ENCODE measurements at regions not wholly inside any gene's neighbourhood (a gene's known extent, or its start where the extent isn't known, plus 50 kb on each side); places are given as distances from the start of the nearest gene placed in this dataset.

- H3K27me3 ChIP-seq (ENCODE audit: control insufficient read depth, insufficient read depth, low read length), result no peaks in the 10 kb centered on the region
- no peaks in the 10 kb centered on the region for H3K9me3 ChIP-seq (ENCODE audit: control insufficient read depth, insufficient read depth, low read depth, low read length)
- peaks cover 12% of the 10 kb centered on the region for H3K4me1 ChIP-seq (ENCODE audit: control insufficient read depth, insufficient read depth, low read length)
- no peak overlapping the region for H3K4me3 ChIP-seq (ENCODE audit: low read depth, low read length)
- H3K36me3 ChIP-seq (ENCODE audit: control insufficient read depth, insufficient read depth, low read length), result no peaks in the 10 kb centered on the region
- no peak overlapping the region for H3K9ac ChIP-seq (ENCODE audit: low read length)
- no peak overlapping the region for H3K27ac ChIP-seq (ENCODE audit: low read depth, low read length)
Observed at GRCh38 chr9:105062222-105062855, 134.4 kb upstream of the ABCA1 start.

- Histone ChIP-seq H3K4me1 (ENCODE audit: control insufficient read depth, insufficient read depth, low read length) (peaks cover 12% of the 10 kb centered on the region), H3K36me3 (ENCODE audit: control insufficient read depth, insufficient read depth, low read length) (no peaks in the 10 kb centered on the region), H3K9me3 (ENCODE audit: control insufficient read depth, insufficient read depth, low read depth, low read length) (0 out of 2 replicates have a peak, but pooled peaks cover 3% of the 10 kb centered on the region), H3K9ac (ENCODE audit: low read length) (no peak overlapping the region), H3K27ac (ENCODE audit: low read depth, low read length) (no peak overlapping the region), H3K27me3 (ENCODE audit: control insufficient read depth, insufficient read depth, low read length) (no peaks in the 10 kb centered on the region), H3K4me3 (ENCODE audit: low read depth, low read length) (no peak overlapping the region)
Observed at GRCh38 chr9:105064248-105065097, 136.5 kb upstream of the ABCA1 start.

- Histone ChIP-seq H3K4me3 (ENCODE audit: low read depth, low read length) (no peak overlapping the region), H3K9me3 (ENCODE audit: control insufficient read depth, insufficient read depth, low read depth, low read length) (0 out of 2 replicates have a peak, but pooled peaks cover 3% of the 10 kb centered on the region), H3K27me3 (ENCODE audit: control insufficient read depth, insufficient read depth, low read length) (no peaks in the 10 kb centered on the region), H3K27ac (ENCODE audit: low read depth, low read length) (no peak overlapping the region), H3K9ac (ENCODE audit: low read length) (no peak overlapping the region), H3K4me1 (ENCODE audit: control insufficient read depth, insufficient read depth, low read length) (peaks cover 12% of the 10 kb centered on the region), H3K36me3 (ENCODE audit: control insufficient read depth, insufficient read depth, low read length) (no peaks in the 10 kb centered on the region)
Observed at GRCh38 chr9:105065098-105066088, 137.4 kb upstream of the ABCA1 start.

GRCh38 chr9:105066275-105066865, 138.4 kb upstream of the ABCA1 start:
- no peaks in the 10 kb centered on the region for H3K27me3 ChIP-seq (ENCODE audit: control insufficient read depth, insufficient read depth, low read length)
- no peak overlapping the region for H3K9ac ChIP-seq (ENCODE audit: low read length)
- no peak overlapping the region for H3K27ac ChIP-seq (ENCODE audit: low read depth, low read length)
- no peaks in the 10 kb centered on the region for H3K36me3 ChIP-seq (ENCODE audit: control insufficient read depth, insufficient read depth, low read length)
- H3K4me3 ChIP-seq (ENCODE audit: low read depth, low read length), result no peak overlapping the region
- H3K4me1 ChIP-seq (ENCODE audit: control insufficient read depth, insufficient read depth, low read length), result peaks cover 12% of the 10 kb centered on the region
- 0 out of 2 replicates have a peak, but pooled peaks cover 3% of the 10 kb centered on the region for H3K9me3 ChIP-seq (ENCODE audit: control insufficient read depth, insufficient read depth, low read depth, low read length)

- no peak overlapping the region for H3K4me3 ChIP-seq (ENCODE audit: low read depth, low read length)
- H3K27ac ChIP-seq (ENCODE audit: low read depth, low read length), result no peak overlapping the region
- no peaks in the 10 kb centered on the region for H3K27me3 ChIP-seq (ENCODE audit: control insufficient read depth, insufficient read depth, low read length)
- H3K4me1 ChIP-seq (ENCODE audit: control insufficient read depth, insufficient read depth, low read length), result peaks cover 12% of the 10 kb centered on the region
- H3K9me3 ChIP-seq (ENCODE audit: control insufficient read depth, insufficient read depth, low read depth, low read length), result 0 out of 2 replicates have a peak, but pooled peaks cover 3% of the 10 kb centered on the region
- no peaks in the 10 kb centered on the region for H3K36me3 ChIP-seq (ENCODE audit: control insufficient read depth, insufficient read depth, low read length)
- H3K9ac ChIP-seq (ENCODE audit: low read length), result no peak overlapping the region
Observed at GRCh38 chr9:105067895-105068580, 140.1 kb upstream of the ABCA1 start.

GRCh38 chr9:105069285-105069684, 141.3 kb upstream of the ABCA1 start:
- Histone ChIP-seq H3K9me3 (ENCODE audit: control insufficient read depth, insufficient read depth, low read depth, low read length) (0 out of 2 replicates have a peak, but pooled peaks cover 3% of the 10 kb centered on the region), H3K27me3 (ENCODE audit: control insufficient read depth, insufficient read depth, low read length) (no peaks in the 10 kb centered on the region), H3K9ac (ENCODE audit: low read length) (no peak overlapping the region), H3K4me1 (ENCODE audit: control insufficient read depth, insufficient read depth, low read length) (peaks cover 7% of the 10 kb centered on the region), H3K27ac (ENCODE audit: low read depth, low read length) (no peak overlapping the region), H3K4me3 (ENCODE audit: low read depth, low read length) (no peak overlapping the region), H3K36me3 (ENCODE audit: control insufficient read depth, insufficient read depth, low read length) (no peaks in the 10 kb centered on the region)

- H3K4me3 ChIP-seq (ENCODE audit: low read depth, low read length), result no peak overlapping the region
- peaks cover 3% of the 10 kb centered on the region for H3K4me1 ChIP-seq (ENCODE audit: control insufficient read depth, insufficient read depth, low read length)
Observed at GRCh38 chr9:105069696-105070095, 141.7 kb upstream of the ABCA1 start.

GRCh38 chr9:105070176-105070575, 142.2 kb upstream of the ABCA1 start:
- H3K27ac ChIP-seq (ENCODE audit: low read depth, low read length), result no peak overlapping the region
- no peaks in the 10 kb centered on the region for H3K4me1 ChIP-seq (ENCODE audit: control insufficient read depth, insufficient read depth, low read length)
- no peaks in the 10 kb centered on the region for H3K27me3 ChIP-seq (ENCODE audit: control insufficient read depth, insufficient read depth, low read length)
- 0 out of 2 replicates have a peak, but pooled peaks cover 3% of the 10 kb centered on the region for H3K9me3 ChIP-seq (ENCODE audit: control insufficient read depth, insufficient read depth, low read depth, low read length)
- no peaks in the 10 kb centered on the region for H3K36me3 ChIP-seq (ENCODE audit: control insufficient read depth, insufficient read depth, low read length)
- no peak overlapping the region for H3K9ac ChIP-seq (ENCODE audit: low read length)
- no peak overlapping the region for H3K4me3 ChIP-seq (ENCODE audit: low read depth, low read length)

More at GRCh38 chr9:105069696-105070095, 141.7 kb upstream of the ABCA1 start:
- Histone ChIP-seq H3K9me3 (ENCODE audit: control insufficient read depth, insufficient read depth, low read depth, low read length) (0 out of 2 replicates have a peak, but pooled peaks cover 3% of the 10 kb centered on the region), H3K36me3 (ENCODE audit: control insufficient read depth, insufficient read depth, low read length) (no peaks in the 10 kb centered on the region), H3K27ac (ENCODE audit: low read depth, low read length) (no peak overlapping the region), H3K9ac (ENCODE audit: low read length) (no peak overlapping the region), H3K27me3 (ENCODE audit: control insufficient read depth, insufficient read depth, low read length) (no peaks in the 10 kb centered on the region)

- Histone ChIP-seq H3K27me3 (ENCODE audit: control insufficient read depth, insufficient read depth, low read length) (no peaks in the 10 kb centered on the region), H3K9me3 (ENCODE audit: control insufficient read depth, insufficient read depth, low read depth, low read length) (0 out of 2 replicates have a peak, but pooled peaks cover 3% of the 10 kb centered on the region), H3K4me3 (ENCODE audit: low read depth, low read length) (no peak overlapping the region), H3K4me1 (ENCODE audit: control insufficient read depth, insufficient read depth, low read length) (no peaks in the 10 kb centered on the region), H3K9ac (ENCODE audit: low read length) (no peak overlapping the region), H3K36me3 (ENCODE audit: control insufficient read depth, insufficient read depth, low read length) (no peaks in the 10 kb centered on the region), H3K27ac (ENCODE audit: low read depth, low read length) (no peak overlapping the region)
Observed at GRCh38 chr9:105072476-105072875, 144.5 kb upstream of the ABCA1 start.

GRCh38 chr9:105073147-105073546, 145.2 kb upstream of the ABCA1 start:
- no peaks in the 10 kb centered on the region for H3K27me3 ChIP-seq (ENCODE audit: control insufficient read depth, insufficient read depth, low read length)
- H3K4me3 ChIP-seq (ENCODE audit: low read depth, low read length), result no peak overlapping the region
- H3K4me1 ChIP-seq (ENCODE audit: control insufficient read depth, insufficient read depth, low read length), result no peaks in the 10 kb centered on the region
- H3K9ac ChIP-seq (ENCODE audit: low read length), result no peak overlapping the region
- no peaks in the 10 kb centered on the region for H3K9me3 ChIP-seq (ENCODE audit: control insufficient read depth, insufficient read depth, low read depth, low read length)
- no peak overlapping the region for H3K27ac ChIP-seq (ENCODE audit: low read depth, low read length)
- H3K36me3 ChIP-seq (ENCODE audit: control insufficient read depth, insufficient read depth, low read length), result no peaks in the 10 kb centered on the region

Data from HUES6 (cell line).